Nephron (organoid): ENCODE measurements at regions not wholly inside any gene's neighbourhood (a gene's known extent, or its start where the extent isn't known, plus 50 kb on each side); places are given as distances from the start of the nearest gene placed in this dataset.

Experiments used
- H3K27ac Mint-ChIP-seq, 3 experiments: 2 replicates each; pipeline ENCODE4 v1.8.0; 2020; ENCODE audit warnings: mixed read lengths in 3 of 3, mild to moderate bottlenecking in 2 of 3, moderate library complexity in 1 of 3
- H3K27me3 Mint-ChIP-seq: 2 replicates; pipeline ENCODE4 v1.8.0; 2021; ENCODE audit warnings: low read depth, mild to moderate bottlenecking, moderate library complexity, mixed read lengths
- H3K36me3 Mint-ChIP-seq: 2 replicates; pipeline ENCODE4 v1.8.0; 2020; ENCODE audit warnings: low read depth, mixed read lengths
- H3K4me1 Mint-ChIP-seq: 2 replicates; pipeline ENCODE4 v1.8.0; 2020; ENCODE audit warnings: mixed read lengths
- H3K4me3 Mint-ChIP-seq, 3 experiments: 2 replicates each; pipeline ENCODE4 v1.8.0; 2020; ENCODE audit warnings: mild to moderate bottlenecking in 3 of 3, mixed read lengths in 3 of 3, moderate library complexity in 2 of 3
- H3K9me3 Mint-ChIP-seq: 2 replicates; pipeline ENCODE4 v1.8.0; 2020; ENCODE audit warnings: mixed read lengths
- CTCF ChIP-seq, 3 experiments: fragments of 200-600 bp; sonication (generic); IDR thresholded peaks; one replicate each; pipeline ENCODE4 v1.5.0; 2021; ENCODE audit warnings: antibody characterized with exemption in 3 of 3; ENCODE audit not compliant: unreplicated experiment in 3 of 3

DNA sequence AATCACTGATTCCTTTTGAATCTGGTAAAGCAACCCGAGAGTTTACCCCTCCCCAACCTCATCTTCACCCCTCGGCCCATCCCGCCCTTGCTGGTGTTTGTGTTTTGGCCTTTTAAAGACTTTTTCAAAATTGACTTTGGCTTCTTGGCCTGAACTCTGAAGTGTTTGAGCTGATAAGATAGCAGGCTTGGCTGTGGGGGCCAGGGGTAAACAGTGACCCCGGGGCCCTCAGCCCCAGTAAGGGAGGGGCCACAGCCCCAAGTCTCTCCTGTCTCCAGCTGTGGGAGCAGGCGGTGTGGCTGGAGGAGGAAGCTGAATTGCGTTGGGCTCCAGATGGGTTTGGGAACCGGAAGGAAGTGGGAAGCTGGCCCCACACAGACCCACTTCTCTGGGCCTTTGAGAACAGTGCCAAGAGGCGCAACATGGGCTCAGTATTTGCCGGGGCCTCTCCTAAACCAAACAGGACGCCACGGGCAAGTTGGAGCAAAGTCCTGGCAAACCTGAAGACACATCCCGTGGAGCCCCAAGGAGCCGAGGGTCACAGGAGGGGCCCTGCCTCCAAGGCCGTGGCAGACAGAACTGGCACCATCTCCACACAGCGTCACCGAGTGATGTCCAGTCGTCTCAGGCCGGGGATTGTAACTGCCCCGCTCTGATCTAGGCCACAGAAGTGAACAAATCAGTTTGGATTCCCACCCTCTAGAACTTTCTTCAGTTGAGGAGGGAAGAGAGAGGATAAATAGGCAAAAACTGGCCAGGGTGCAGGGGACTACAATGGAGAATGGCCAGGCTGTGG is 54.3 kb upstream of the PTPN1 start:
- TF ChIP-seq CTCF (IDR thresholded peaks at IDR 0.05; ENCODE audit: unreplicated experiment in 3 of 3), result no peak
- H3K27me3 Mint-ChIP-seq, result peaks cover 47% of the 10 kb centered on the region
- H3K36me3 Mint-ChIP-seq, result no peaks in the 10 kb centered on the region
- no peaks in the 10 kb centered on the region for H3K9me3 Mint-ChIP-seq
- no peak overlapping the region for H3K27ac Mint-ChIP-seq
- peaks cover 9% of the 10 kb centered on the region for H3K4me1 Mint-ChIP-seq
- no peak overlapping the region for H3K4me3 Mint-ChIP-seq

DNA sequence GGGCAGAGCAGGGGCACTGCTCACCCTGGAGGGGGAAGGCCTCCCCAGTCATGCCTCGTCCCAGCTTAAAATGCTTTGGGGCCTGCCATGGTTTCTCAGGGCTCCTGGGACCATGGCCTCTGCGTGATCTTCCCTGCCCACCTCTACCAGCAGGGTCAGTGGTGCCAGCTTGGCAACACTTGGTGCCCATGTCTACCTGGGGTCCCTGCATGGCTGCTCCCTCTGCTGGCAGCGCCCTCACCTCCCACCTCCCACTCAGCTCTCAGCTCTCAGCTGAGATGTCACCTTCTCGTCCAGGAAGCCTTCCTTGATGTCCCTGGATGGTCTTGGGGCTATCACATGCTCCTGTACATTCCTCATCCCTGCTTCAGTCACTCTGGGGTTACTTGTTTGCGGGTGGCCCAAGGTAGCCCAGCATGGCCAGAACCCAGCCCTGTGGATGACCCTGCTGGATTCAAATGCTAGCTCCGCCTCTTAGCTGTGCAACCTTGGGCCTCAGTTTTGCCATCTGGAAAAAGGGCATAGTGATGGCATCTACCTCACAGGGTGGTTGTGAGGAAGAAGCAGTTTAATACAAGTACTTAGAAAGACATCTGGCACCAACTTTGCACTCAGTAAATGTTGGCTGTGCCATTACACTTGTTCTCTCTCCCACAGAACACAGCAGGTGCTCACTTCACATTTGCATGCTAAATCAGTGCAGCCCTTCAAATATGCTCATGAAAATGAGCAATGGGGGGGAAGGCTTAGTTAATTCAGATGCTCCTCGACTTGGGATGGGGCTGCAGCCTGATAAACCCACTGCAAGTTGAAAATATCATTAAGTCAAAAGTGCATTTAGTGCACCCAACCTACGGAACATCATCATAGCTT is 53.5 kb upstream of the PTPN1 start:
- peaks cover 39% of the 10 kb centered on the region for H3K27me3 Mint-ChIP-seq
- H3K4me1 Mint-ChIP-seq, result peaks cover under 1% of the 10 kb centered on the region
- H3K9me3 Mint-ChIP-seq, result no peaks in the 10 kb centered on the region
- TF ChIP-seq CTCF (IDR thresholded peaks at IDR 0.05; ENCODE audit: unreplicated experiment in 3 of 3), result peak in 1 of 3 experiments; percentile 9
- H3K27ac Mint-ChIP-seq, result no peak overlapping the region
- H3K4me3 Mint-ChIP-seq, result no peak overlapping the region
- H3K36me3 Mint-ChIP-seq, result no peaks in the 10 kb centered on the region

GRCh38 chr20:50459124-50459918 is 50.9 kb upstream of the PTPN1 start:
- Mint-ChIP-seq H3K36me3 (no peaks in the 10 kb centered on the region), H3K27ac (no peak overlapping the region), H3K4me3 (no peak overlapping the region), H3K27me3 (peaks cover 33% of the 10 kb centered on the region), H3K4me1 (peaks cover 4% of the 10 kb centered on the region), H3K9me3 (no peaks in the 10 kb centered on the region)
- no peak for TF ChIP-seq CTCF (IDR thresholded peaks at IDR 0.05; ENCODE audit: unreplicated experiment in 3 of 3)

- Mint-ChIP-seq H3K4me3 (no peak overlapping the region), H3K27ac (no peak overlapping the region), H3K36me3 (no peaks in the 10 kb centered on the region)
Measured at GRCh38 chr20:50460115-50460607, 50.0 kb upstream of the PTPN1 start.

More at GRCh38 chr20:50460115-50460607, 50.0 kb upstream of the PTPN1 start:
- TF ChIP-seq CTCF (IDR thresholded peaks at IDR 0.05; ENCODE audit: unreplicated experiment in 3 of 3), result no peak
- peaks cover 4% of the 10 kb centered on the region for H3K4me1 Mint-ChIP-seq
- no peaks in the 10 kb centered on the region for H3K9me3 Mint-ChIP-seq
- H3K27me3 Mint-ChIP-seq, result peaks cover 34% of the 10 kb centered on the region
